ENCODE measurements at regions not wholly inside any gene's neighbourhood (a gene's known extent, or its start where the extent isn't known, plus 50 kb on each side); places are given as distances from the start of the nearest gene placed in this dataset.

GRCh38 chr5:158560170-158560569 is 539.5 kb downstream of the EBF1 start (continued):
- no peak; the same call in 1 of the 2 replicates for TF ChIP-seq MLLT1 (IDR thresholded peaks at IDR 0.05)
- TF ChIP-seq SP1 (IDR thresholded peaks at IDR 0.05; ENCODE audit: low read depth, low read length): no peak
- no peak for TF ChIP-seq EZH2 (IDR thresholded peaks at IDR 0.05; ENCODE audit: borderline replicate concordance, control insufficient read depth, low read depth, low read length)
- no peak for TF ChIP-seq NR2C1 (IDR thresholded peaks at IDR 0.05)
- TF ChIP-seq CHD2 (IDR thresholded peaks at IDR 0.05; ENCODE audit: borderline replicate concordance, low read depth, low read length): no peak
- TF ChIP-seq SPI1 (IDR thresholded peaks at IDR 0.05; ENCODE audit: borderline replicate concordance, insufficient read depth, low read depth, low read length): peak; percentile 36; the same call in 1 of the 2 replicates
- TF ChIP-seq RELB (IDR thresholded peaks at IDR 0.05; ENCODE audit: low read depth): no peak
- TF ChIP-seq EED (IDR thresholded peaks at IDR 0.05; ENCODE audit: low read depth): peak; percentile 60; the same call in 1 of the 2 replicates
- peak; percentile 81 for TF ChIP-seq IRF4 (IDR thresholded peaks at IDR 0.05; ENCODE audit: low read depth, low read length)
- no peak for TF ChIP-seq TARDBP (IDR thresholded peaks at IDR 0.05; ENCODE audit: borderline replicate concordance)
- TF ChIP-seq PML (IDR thresholded peaks at IDR 0.05; ENCODE audit: low read length): no peak
- TF ChIP-seq ESRRA (IDR thresholded peaks at IDR 0.05; ENCODE audit: low read length): no peak
- no peak for TF ChIP-seq ZNF24 (IDR thresholded peaks at IDR 0.05)
- TF ChIP-seq TCF7 (IDR thresholded peaks at IDR 0.05; ENCODE audit: borderline replicate concordance): no peak
- no peak for TF ChIP-seq BCL3 (IDR thresholded peaks at IDR 0.05; ENCODE audit: borderline replicate concordance, insufficient read depth, low read depth, low read length, poor library complexity, severe bottlenecking)
- no peak for TF ChIP-seq YBX1 (IDR thresholded peaks at IDR 0.05)
- peak; percentile 89 for TF ChIP-seq MTA2 (IDR thresholded peaks at IDR 0.05; ENCODE audit: low read depth)
- no peak for TF ChIP-seq NRF1 (conservative IDR thresholded peaks at IDR 0.05; ENCODE audit: low read depth, low read length)
- peak; percentile 43 to 71; a peak in 3 of 4 replicates for TF ChIP-seq IKZF2 (IDR thresholded peaks at IDR 0.05)
- TF ChIP-seq CEBPZ (IDR thresholded peaks at IDR 0.05; ENCODE audit: low read depth, low read length): no peak
- no peak for TF ChIP-seq SIX5 (IDR thresholded peaks at IDR 0.05; ENCODE audit: low read depth, low read length, severe bottlenecking)
- TF ChIP-seq RFX5 (IDR thresholded peaks at IDR 0.05; ENCODE audit: low read depth, low read length): no peak
